Neural cell (in vitro differentiated cells): ENCODE measurements at regions not wholly inside any gene's neighbourhood (a gene's known extent, or its start where the extent isn't known, plus 50 kb on each side); places are given as distances from the start of the nearest gene placed in this dataset.

ENCODE experiments used
- H2AFZ ChIP-seq: fragments of 200-600, 300-800 bp; sonication (generic), shearing (Covaris generic); 2 replicates; pipeline ENCODE4 v1.6.0; 2014; ENCODE audit warnings: low read depth, mild to moderate bottlenecking, antibody characterized with exemption, low read length, moderate library complexity
- H3F3A ChIP-seq: fragments of 200-600 bp; shearing (Covaris generic); 2 replicates; pipeline ENCODE4 v1.6.1; 2016; ENCODE audit warnings: mild to moderate bottlenecking, moderate library complexity, mixed read lengths, antibody characterized with exemption, low read length; ENCODE audit not compliant: insufficient read depth, poor library complexity, severe bottlenecking
- H3K27ac ChIP-seq: fragments of 200-600, 300-800 bp; sonication (generic), shearing (Covaris generic); 2 replicates; pipeline ENCODE4 v1.5.1; 2014; ENCODE audit warnings: mild to moderate bottlenecking, low read length, moderate library complexity
- H3K27me3 ChIP-seq: fragments of 300-800, 200-600 bp; sonication (generic), shearing (Covaris generic); 2 replicates; pipeline ENCODE4 v1.6.0; 2014; ENCODE audit warnings: mild to moderate bottlenecking, low read depth, low read length, moderate library complexity; ENCODE audit not compliant: insufficient read depth
- H3K36me3 ChIP-seq: fragments of 300-800, 200-600 bp; sonication (generic), shearing (Covaris generic); 2 replicates; pipeline ENCODE4 v1.5.1; 2014; ENCODE audit warnings: mild to moderate bottlenecking, antibody characterized with exemption, low read length, moderate library complexity; ENCODE audit not compliant: insufficient read depth
- H3K4me2 ChIP-seq: fragments of 300-800, 200-600 bp; sonication (generic), shearing (Covaris generic); 2 replicates; pipeline ENCODE4 v1.6.0; 2014; ENCODE audit warnings: mild to moderate bottlenecking, low read length
- H3K4me3 ChIP-seq: fragments of 300-800, 200-600 bp; sonication (generic), shearing (Covaris generic); 2 replicates; pipeline ENCODE4 v1.5.1; 2014; ENCODE audit warnings: mild to moderate bottlenecking, low read length, moderate library complexity
- H3K79me2 ChIP-seq: fragments of 200-600 bp; shearing (Covaris generic); replicated peaks from 2 replicates; pipeline ENCODE4 v1.6.0; 2014; ENCODE audit warnings: mild to moderate bottlenecking, low read length, moderate library complexity; ENCODE audit not compliant: insufficient read depth
- H3K9ac ChIP-seq: fragments of 300-800, 200-600 bp; sonication (generic), shearing (Covaris generic); 2 replicates; pipeline ENCODE4 v1.6.1; 2016; ENCODE audit warnings: mild to moderate bottlenecking, low read length, mixed read lengths
- H3K9me2 ChIP-seq: fragments of 200-600 bp; shearing (Covaris generic); 2 replicates; pipeline ENCODE4 v1.6.1; 2016; ENCODE audit warnings: mild to moderate bottlenecking, low read length, mixed read lengths; ENCODE audit not compliant: insufficient read depth
- H3K9me3 ChIP-seq: fragments of 200-600, 300-800 bp; sonication (generic), shearing (Covaris generic); 2 replicates; pipeline ENCODE4 v1.6.1; 2016; ENCODE audit warnings: mild to moderate bottlenecking, mixed run types, low read length, moderate library complexity, mixed read lengths
- H4K20me1 ChIP-seq: fragments of 200-600 bp; shearing (Covaris generic); 2 replicates; pipeline ENCODE4 v1.6.1; 2016; ENCODE audit warnings: mild to moderate bottlenecking, mixed run types; ENCODE audit not compliant: insufficient read depth
- EP300 ChIP-seq: fragments of 450-650 bp; conservative IDR thresholded peaks from 2 replicates; pipeline ENCODE4 v1.6.1; 2014; ENCODE audit warnings: antibody characterized with exemption, mild to moderate bottlenecking, moderate library complexity; ENCODE audit not compliant: poor library complexity, severe bottlenecking
- EZH2 ChIP-seq: fragments of 200-600, 300-800 bp; shearing (Covaris generic), sonication (generic); IDR thresholded peaks from 2 replicates; pipeline ENCODE4 v1.6.1; 2014; ENCODE audit warnings: antibody characterized with exemption, low read length, borderline replicate concordance, mild to moderate bottlenecking; ENCODE audit not compliant: insufficient read depth, poor library complexity, severe bottlenecking
- MXI1 ChIP-seq: fragments of 450-650 bp; conservative IDR thresholded peaks from 2 replicates; pipeline ENCODE4 v1.6.1; 2014; ENCODE audit warnings: antibody characterized with exemption, mild to moderate bottlenecking; ENCODE audit not compliant: poor library complexity, severe bottlenecking
- POLR2AphosphoS5 ChIP-seq: IDR thresholded peaks from 2 replicates; pipeline ENCODE4 v1.6.1; 2012
- RAD21 ChIP-seq: fragments of 450-650 bp; conservative IDR thresholded peaks from 2 replicates; pipeline ENCODE4 v1.6.1; 2014; ENCODE audit warnings: antibody characterized with exemption, mild to moderate bottlenecking, moderate library complexity
- REST ChIP-seq: IDR thresholded peaks from 2 replicates; pipeline ENCODE4 v1.6.1; 2012; ENCODE audit warnings: borderline replicate concordance
- SMC3 ChIP-seq: fragments of 450-650 bp; conservative IDR thresholded peaks from 2 replicates; pipeline ENCODE4 v1.6.1; 2014; ENCODE audit warnings: antibody characterized with exemption, mild to moderate bottlenecking, moderate library complexity; ENCODE audit not compliant: poor library complexity
- TAF1 ChIP-seq: IDR thresholded peaks from 2 replicates; pipeline ENCODE4 v1.6.1; 2012; ENCODE audit warnings: low read depth
- TF ChIP-seq, protein P1 (sequence below): fragments of 450-650 bp; IDR thresholded peaks from 2 replicates; pipeline ENCODE4 v1.5.1; 2014; ENCODE audit warnings: antibody characterized with exemption, mild to moderate bottlenecking, moderate library complexity; ENCODE audit not compliant: poor library complexity, severe bottlenecking

DNA sequence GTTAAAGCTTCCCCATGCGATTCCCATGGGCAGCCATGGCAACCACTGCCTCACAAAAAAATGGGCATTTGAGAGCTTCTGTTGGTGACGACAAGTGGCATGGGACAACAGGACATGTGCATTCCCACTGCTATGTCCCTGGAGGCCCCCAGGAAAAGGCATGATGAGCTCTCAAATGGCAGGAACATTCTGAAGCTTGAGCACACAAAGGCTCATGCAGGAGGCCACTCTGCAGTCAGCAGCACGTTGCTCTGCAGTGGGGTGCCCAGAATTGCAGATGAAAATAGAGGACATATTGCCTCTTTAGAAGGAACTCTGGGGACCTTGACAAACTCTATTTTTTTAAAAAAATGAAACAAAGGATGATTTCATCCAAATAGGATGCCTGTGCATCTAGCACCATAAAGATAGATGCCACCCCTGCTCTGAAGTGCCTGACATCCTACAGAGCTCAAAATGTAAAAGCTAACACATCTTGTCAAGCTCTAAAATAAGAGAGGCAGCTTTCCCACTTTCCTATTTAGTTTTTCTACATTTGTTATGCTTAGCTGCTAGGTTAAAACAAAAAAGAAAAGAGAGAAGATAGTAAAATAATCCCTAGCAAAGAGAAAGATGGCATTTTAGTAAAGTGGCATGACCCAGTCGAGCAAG is 277.6 kb upstream of the ZC3H12C start:
- H3K9me3 ChIP-seq = no peaks in the 10 kb centered on the region
- no peak overlapping the region for H3K27ac ChIP-seq
- H3K4me2 ChIP-seq = no peak overlapping the region
- H3F3A ChIP-seq = no peaks in the 10 kb centered on the region
- H3K36me3 ChIP-seq = no peaks in the 10 kb centered on the region
- no peaks in the 10 kb centered on the region for H3K79me2 ChIP-seq
- H3K9me2 ChIP-seq = no peaks in the 10 kb centered on the region
- no peak overlapping the region for H3K4me3 ChIP-seq
- no peak overlapping the region for H2AFZ ChIP-seq
- no peaks in the 10 kb centered on the region for H3K27me3 ChIP-seq
- H3K9ac ChIP-seq = no peak overlapping the region
- TF ChIP-seq MXI1 = no peak
- TF ChIP-seq RAD21 = no peak
- TF ChIP-seq EZH2 = no peak
- TF ChIP-seq EP300 = no peak
- TF ChIP-seq TAF1 = no peak
- no peak for TF ChIP-seq SMC3
- TF ChIP-seq POLR2AphosphoS5 = no peak
- TF ChIP-seq, protein P1, sequence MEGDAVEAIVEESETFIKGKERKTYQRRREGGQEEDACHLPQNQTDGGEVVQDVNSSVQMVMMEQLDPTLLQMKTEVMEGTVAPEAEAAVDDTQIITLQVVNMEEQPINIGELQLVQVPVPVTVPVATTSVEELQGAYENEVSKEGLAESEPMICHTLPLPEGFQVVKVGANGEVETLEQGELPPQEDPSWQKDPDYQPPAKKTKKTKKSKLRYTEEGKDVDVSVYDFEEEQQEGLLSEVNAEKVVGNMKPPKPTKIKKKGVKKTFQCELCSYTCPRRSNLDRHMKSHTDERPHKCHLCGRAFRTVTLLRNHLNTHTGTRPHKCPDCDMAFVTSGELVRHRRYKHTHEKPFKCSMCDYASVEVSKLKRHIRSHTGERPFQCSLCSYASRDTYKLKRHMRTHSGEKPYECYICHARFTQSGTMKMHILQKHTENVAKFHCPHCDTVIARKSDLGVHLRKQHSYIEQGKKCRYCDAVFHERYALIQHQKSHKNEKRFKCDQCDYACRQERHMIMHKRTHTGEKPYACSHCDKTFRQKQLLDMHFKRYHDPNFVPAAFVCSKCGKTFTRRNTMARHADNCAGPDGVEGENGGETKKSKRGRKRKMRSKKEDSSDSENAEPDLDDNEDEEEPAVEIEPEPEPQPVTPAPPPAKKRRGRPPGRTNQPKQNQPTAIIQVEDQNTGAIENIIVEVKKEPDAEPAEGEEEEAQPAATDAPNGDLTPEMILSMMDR = no peak
- no peaks in the 10 kb centered on the region for H4K20me1 ChIP-seq

DNA sequence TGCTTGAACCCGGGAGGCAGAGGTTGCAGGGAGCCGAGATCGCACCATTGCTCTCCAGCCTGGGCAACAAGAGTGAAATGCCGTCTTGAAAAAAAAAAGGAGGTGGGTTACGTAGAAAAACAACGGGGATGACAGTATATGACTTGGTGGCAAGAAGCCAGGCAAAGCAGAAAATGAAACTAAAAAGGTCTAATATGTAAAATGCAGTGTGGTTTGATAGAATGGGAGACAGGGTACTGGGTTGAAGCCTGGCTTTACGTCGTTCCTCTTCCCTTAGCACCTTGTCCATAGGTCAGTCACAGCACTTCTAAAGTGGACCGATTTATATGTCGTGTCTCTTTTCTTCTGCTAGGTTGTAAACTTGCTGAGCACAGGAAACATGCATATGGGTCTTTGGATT is 274.9 kb upstream of the ZC3H12C start:
- H2AFZ ChIP-seq = no peak overlapping the region
- H3K9me3 ChIP-seq = no peaks in the 10 kb centered on the region
- H3K4me3 ChIP-seq = no peak overlapping the region
- H3K36me3 ChIP-seq = no peaks in the 10 kb centered on the region
- no peaks in the 10 kb centered on the region for H3K27me3 ChIP-seq
- H3K9ac ChIP-seq = no peak overlapping the region
- H3K79me2 ChIP-seq = no peaks in the 10 kb centered on the region
- TF ChIP-seq SMC3 (no peak), EZH2 (no peak), REST (no peak), POLR2AphosphoS5 (no peak), TAF1 (no peak), EP300 (no peak)
- TF ChIP-seq, protein P1 = no peak
- no peak overlapping the region for H3K4me2 ChIP-seq
- H3F3A ChIP-seq = no peaks in the 10 kb centered on the region
- no peaks in the 10 kb centered on the region for H4K20me1 ChIP-seq
- H3K27ac ChIP-seq = no peak overlapping the region
- H3K9me2 ChIP-seq = no peaks in the 10 kb centered on the region
